ENCODE measurements at regions not wholly inside any gene's neighbourhood (a gene's known extent, or its start where the extent isn't known, plus 50 kb on each side); places are given as distances from the start of the nearest gene placed in this dataset.

DNA sequence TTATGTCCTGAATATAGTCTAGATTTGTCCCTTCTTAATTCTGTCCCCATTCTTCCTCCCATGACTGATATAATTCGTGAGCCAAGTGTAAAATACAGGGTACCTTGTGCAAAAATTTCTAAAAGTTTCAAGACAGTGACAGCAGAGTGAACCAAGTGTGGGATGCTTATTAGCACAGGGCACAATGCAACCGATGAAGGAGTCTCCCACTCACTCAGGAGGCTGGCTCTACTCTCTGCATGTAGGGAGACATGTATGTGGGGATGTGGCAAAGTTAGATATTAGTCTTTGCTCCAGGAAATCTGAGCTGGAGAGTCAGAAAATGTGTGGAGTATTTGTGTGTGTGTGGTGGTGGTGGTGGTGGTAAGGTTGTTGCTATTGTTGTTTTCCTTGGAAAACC, 305.9 kb downstream of the CHL1 start:
- TF ChIP-seq POLR2A (IDR thresholded peaks at IDR 0.05; ENCODE audit: low read length) (no peak), GATA1 (IDR thresholded peaks at IDR 0.05; ENCODE audit: low read depth, low read length) (no peak)

Measured in erythroblast (primary cell).